A673 (cell line): ENCODE measurements at regions not wholly inside any gene's neighbourhood (a gene's known extent, or its start where the extent isn't known, plus 50 kb on each side); places are given as distances from the start of the nearest gene placed in this dataset.

Experiments
- BruUV-seq: library from RNA; stranded (reverse); fragments of 400-500 nt; replicated peaks from 2 replicates; lab custom pipeline; 2021; lab: Mats Ljungman, UMichigan
- CTCF ChIA-PET: fragments of 300-600 bp; sonication (Branson Sonifier 250); formaldehyde crosslinking; loops from one replicate; lab custom pipeline; 2022; ENCODE audit warnings: antibody characterized with exemption; lab: Charles Lee
- POLR2A ChIA-PET: fragments of 300-600 bp; sonication (Branson Sonifier 250); formaldehyde crosslinking; loops from one replicate; lab custom pipeline; 2022; ENCODE audit warnings: antibody characterized with exemption; ENCODE audit not compliant: low non-redundant PET; lab: Charles Lee
- DNase-seq: peaks from one replicate; pipeline ENCODE4 v3.0.0-alpha.2; 2015; ENCODE audit warnings: low spot score
- H3K27ac ChIP-seq: fragments of 200-600 bp; sonication (generic); 2 replicates; pipeline ENCODE4 v1.5.1; 2016; ENCODE audit warnings: mixed run types, low read depth, mild to moderate bottlenecking, mixed read lengths, antibody characterized with exemption, low read length; ENCODE audit not compliant: poor library complexity, severe bottlenecking
- H3K27me3 ChIP-seq: fragments of 200-600 bp; sonication (generic); replicated peaks from 2 replicates; pipeline ENCODE4 v1.6.1; 2017; ENCODE audit warnings: mixed run types, low read depth, mild to moderate bottlenecking, mixed read lengths, antibody characterized with exemption, low read length; ENCODE audit not compliant: insufficient read depth, poor library complexity
- H3K36me3 ChIP-seq: fragments of 200-600 bp; sonication (generic); 2 replicates; pipeline ENCODE4 v1.6.1; 2016; ENCODE audit warnings: mixed run types, mild to moderate bottlenecking, mixed read lengths, antibody characterized with exemption, low read length; ENCODE audit not compliant: insufficient read depth, poor library complexity, severe bottlenecking
- H3K4me1 ChIP-seq: fragments of 200-600 bp; sonication (generic); 2 replicates; pipeline ENCODE4 v1.6.1; 2017; ENCODE audit warnings: mixed run types, mild to moderate bottlenecking, mixed read lengths, antibody characterized with exemption, low read length; ENCODE audit not compliant: insufficient read depth, poor library complexity, severe bottlenecking
- H3K4me3 ChIP-seq: fragments of 200-600 bp; sonication (generic); 2 replicates; pipeline ENCODE4 v1.5.1; 2016; ENCODE audit warnings: low read depth, mixed run types, mild to moderate bottlenecking, mixed read lengths, low read length; ENCODE audit not compliant: poor library complexity, severe bottlenecking
- H3K9me3 ChIP-seq: fragments of 200-600 bp; sonication (generic); 2 replicates; pipeline ENCODE4 v1.6.1; 2016; ENCODE audit warnings: mixed run types, low read depth, mild to moderate bottlenecking, mixed read lengths, antibody characterized with exemption, low read length; ENCODE audit not compliant: poor library complexity, severe bottlenecking
- CTCF ChIP-seq: fragments of 300-800, 200-600 bp; sonication (generic); conservative IDR thresholded peaks from 2 replicates; pipeline ENCODE4 v1.5.1; 2017; ENCODE audit warnings: low read depth, mild to moderate bottlenecking, antibody characterized with exemption, low read length, moderate library complexity, mixed read lengths
- EZH2 ChIP-seq: fragments of 200-600 bp; sonication (generic); IDR thresholded peaks from 2 replicates; pipeline ENCODE4 v1.6.1; 2017; ENCODE audit warnings: borderline replicate concordance, low read depth, mild to moderate bottlenecking, mixed read lengths, antibody characterized with exemption, low read length; ENCODE audit not compliant: poor library complexity, severe bottlenecking
- intact Hi-C: fragments of 100-400 bp; cut with micrococcal nuclease; formaldehyde crosslinking; loops from one replicate; pipeline ENCODE4 v1.10.0; 2022; ENCODE audit not compliant: unreplicated experiment

GRCh38 chr20:60294632-60295031 is 336.4 kb downstream of the CDH26 start:
- no peaks in the 10 kb centered on the region for H3K27me3 ChIP-seq
- H3K4me1 ChIP-seq = no peaks in the 10 kb centered on the region
- no peak for TF ChIP-seq CTCF
- TF ChIP-seq EZH2 = no peak
- intact Hi-C loops = no loop called here
- POLR2A ChIA-PET = no interaction called here
- no peak for DNase-seq
- H3K9me3 ChIP-seq = peaks cover 9% of the 10 kb centered on the region
- no peaks in the 10 kb centered on the region for H3K36me3 ChIP-seq
- CTCF ChIA-PET = no interaction called here
- no peak overlapping the region for H3K4me3 ChIP-seq
- H3K27ac ChIP-seq = no peak overlapping the region
- BruUV-seq = no TSS peak

- Histone ChIP-seq H3K4me1 (no peaks in the 10 kb centered on the region), H3K27ac (no peak overlapping the region), H3K27me3 (no peaks in the 10 kb centered on the region), H3K36me3 (no peaks in the 10 kb centered on the region), H3K4me3 (no peak overlapping the region), H3K9me3 (peaks cover 9% of the 10 kb centered on the region)
- TF ChIP-seq CTCF (no peak), EZH2 (no peak)
- CTCF ChIA-PET = no interaction called here
- no peak for DNase-seq
- POLR2A ChIA-PET = no interaction called here
- no TSS peak for BruUV-seq
- intact Hi-C loops = no loop called here
Observed at GRCh38 chr20:60295214-60295613, 337.0 kb downstream of the CDH26 start.

GRCh38 chr20:60297649-60298048 is 339.4 kb downstream of the CDH26 start:
- ChIA-PET CTCF (no interaction called here), POLR2A (no interaction called here)
- Histone ChIP-seq H3K4me3 (no peak overlapping the region), H3K27ac (no peak overlapping the region), H3K9me3 (no peaks in the 10 kb centered on the region), H3K36me3 (no peaks in the 10 kb centered on the region), H3K4me1 (no peaks in the 10 kb centered on the region), H3K27me3 (no peaks in the 10 kb centered on the region)
- intact Hi-C loops = no loop called here
- no TSS peak for BruUV-seq
- DNase-seq = no peak
- TF ChIP-seq CTCF (no peak), EZH2 (no peak)
